CD4-positive, CD25-positive, alpha-beta regulatory T cell (primary cell): ENCODE measurements at regions not wholly inside any gene's neighbourhood (a gene's known extent, or its start where the extent isn't known, plus 50 kb on each side); places are given as distances from the start of the nearest gene placed in this dataset.
A peak's percentile ranks its signal among the peaks of the same experiment; 100 is the strongest.

Experiments
- ATAC-seq, 2 donors: fragments of 150-1000 bp; cut with Tn5 transposase; one replicate each; pipeline ENCODE4 v1.10.0; 2021; ENCODE audit warnings: low read depth in 2 of 2, moderate number of reproducible peaks in 2 of 2, moderate library complexity in 1 of 2
- DNase-seq, 3 donors: peaks; one replicate each; pipeline versions ENCODE4 v3.0.0 to v3.0.0-alpha.2; 2012 to 2022; ENCODE audit warnings: mixed read lengths in 1 of 3
- H3K27ac ChIP-seq: one replicate; pipeline ENCODE4 v1.7.0; 2013; ENCODE audit warnings: mild to moderate bottlenecking, low read length; ENCODE audit not compliant: insufficient read depth, poor library complexity, severe bottlenecking
- H3K27me3 ChIP-seq: one replicate; pipeline ENCODE4 v1.7.0; 2013; ENCODE audit warnings: low read length; ENCODE audit not compliant: control insufficient read depth, insufficient read depth
- H3K36me3 ChIP-seq: one replicate; pipeline ENCODE4 v1.7.0; 2013; ENCODE audit warnings: mild to moderate bottlenecking, low read length, moderate library complexity; ENCODE audit not compliant: control insufficient read depth, insufficient read depth
- H3K4me1 ChIP-seq: 2 replicates; pipeline ENCODE4 v1.7.0; 2013; ENCODE audit warnings: mild to moderate bottlenecking, low read length; ENCODE audit not compliant: insufficient read depth, control insufficient read depth, poor library complexity, severe bottlenecking
- H3K4me3 ChIP-seq: one replicate; pipeline ENCODE4 v1.7.0; 2013; ENCODE audit warnings: low read depth, mild to moderate bottlenecking, low read length, moderate library complexity
- H3K9me3 ChIP-seq, 2 experiments: 1 replicate in 1 of 2; 2 replicates in 1 of 2; pipeline ENCODE4 v1.7.0; 2013; ENCODE audit warnings: low read length in 2 of 2, mild to moderate bottlenecking in 1 of 2, moderate library complexity in 1 of 2; ENCODE audit not compliant: control insufficient read depth in 2 of 2
- H3K27ac Mint-ChIP-seq, 3 donors: one replicate each; pipeline ENCODE4 v1.8.0; 2020 to 2022; ENCODE audit warnings: mild to moderate bottlenecking in 3 of 3, mixed read lengths in 3 of 3, moderate library complexity in 2 of 3
- H3K27me3 Mint-ChIP-seq: one replicate; pipeline ENCODE4 v1.8.0; 2022; ENCODE audit warnings: mild to moderate bottlenecking, mixed read lengths
- H3K36me3 Mint-ChIP-seq: one replicate; pipeline ENCODE4 v1.8.0; 2020; ENCODE audit warnings: mixed read lengths
- H3K4me1 Mint-ChIP-seq, 4 donors: one replicate each; pipeline ENCODE4 v1.8.0; 2020 to 2022; ENCODE audit warnings: mixed read lengths in 4 of 4, mild to moderate bottlenecking in 1 of 4
- H3K4me3 Mint-ChIP-seq, 4 donors: one replicate each; pipeline ENCODE4 v1.8.0; 2020 to 2022; ENCODE audit warnings: mild to moderate bottlenecking in 4 of 4, mixed read lengths in 4 of 4, moderate library complexity in 3 of 4
- H3K9me3 Mint-ChIP-seq, 7 donors: one replicate each; pipeline ENCODE4 v1.8.0; 2020 to 2022; ENCODE audit warnings: mixed read lengths in 7 of 7, mild to moderate bottlenecking in 3 of 7, moderate library complexity in 2 of 7

DNA sequence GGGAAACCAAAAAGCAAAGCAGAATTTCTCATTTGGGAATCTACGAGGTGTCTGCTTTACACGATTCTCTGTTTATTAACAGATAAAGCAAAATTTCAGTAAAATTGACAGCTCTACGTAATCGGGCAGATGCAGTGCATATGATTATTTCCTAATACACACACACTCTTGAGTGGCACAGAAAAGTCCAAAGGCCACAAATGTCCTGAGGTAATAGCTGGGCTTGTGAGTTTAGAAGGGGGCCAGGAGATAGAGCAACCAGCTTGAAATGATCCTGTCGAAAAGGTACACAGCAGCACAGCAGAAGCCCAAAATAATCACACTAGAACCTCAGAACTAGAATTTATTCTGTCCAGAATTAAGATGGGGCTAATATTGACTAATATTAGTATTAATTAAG lies 236.0 kb downstream of the FAT4 start:
- no peaks in the 10 kb centered on the region for H3K4me1 ChIP-seq
- H3K4me3 Mint-ChIP-seq: no peak overlapping the region
- no peaks in the 10 kb centered on the region for H3K36me3 ChIP-seq
- DNase-seq: no peak
- no peak for ATAC-seq
- H3K4me1 Mint-ChIP-seq: no peaks in the 10 kb centered on the region
- no peak overlapping the region for H3K27ac Mint-ChIP-seq
- no peaks in the 10 kb centered on the region for H3K27me3 ChIP-seq
- H3K9me3 ChIP-seq: peaks cover 0 to 2% of the 10 kb centered on the region in 2 experiments
- H3K9me3 Mint-ChIP-seq: peaks cover 2 to 6% (median 4%) of the 10 kb centered on the region in 7 donors
- no peaks in the 10 kb centered on the region for H3K27me3 Mint-ChIP-seq
- H3K36me3 Mint-ChIP-seq: no peaks in the 10 kb centered on the region
- H3K4me3 ChIP-seq: no peak overlapping the region
- no peak overlapping the region for H3K27ac ChIP-seq

DNA sequence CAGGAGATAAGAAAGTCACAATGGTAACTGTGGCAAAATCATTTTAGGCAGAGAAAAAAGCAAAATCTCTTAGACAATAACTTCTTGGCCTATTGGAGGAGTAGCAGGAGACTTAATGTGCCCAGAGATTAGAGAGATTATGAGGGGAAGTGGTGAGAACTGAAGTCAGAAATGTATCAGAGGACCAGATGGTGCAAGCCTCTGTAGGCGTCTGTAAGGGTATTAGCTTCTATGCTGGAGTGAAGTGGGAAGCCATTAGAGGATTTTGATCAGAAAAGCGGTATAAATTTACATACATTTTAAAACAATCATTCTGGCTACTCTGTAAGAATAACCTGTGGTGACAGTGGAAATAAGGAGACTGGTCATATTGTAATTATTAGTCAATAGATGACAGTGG lies 236.7 kb downstream of the FAT4 start:
- Mint-ChIP-seq H3K36me3 (no peaks in the 10 kb centered on the region), H3K4me1 (no peaks in the 10 kb centered on the region), H3K27ac (no peak overlapping the region), H3K27me3 (no peaks in the 10 kb centered on the region), H3K9me3 (peaks cover 2 to 6% (median 4%) of the 10 kb centered on the region in 7 donors), H3K4me3 (no peak overlapping the region)
- Histone ChIP-seq H3K27me3 (no peaks in the 10 kb centered on the region), H3K4me1 (no peaks in the 10 kb centered on the region), H3K36me3 (no peaks in the 10 kb centered on the region), H3K9me3 (peaks cover 0 to 2% of the 10 kb centered on the region in 2 experiments), H3K4me3 (no peak overlapping the region), H3K27ac (no peak overlapping the region)
- ATAC-seq (no peak), DNase-seq (no peak)

DNA sequence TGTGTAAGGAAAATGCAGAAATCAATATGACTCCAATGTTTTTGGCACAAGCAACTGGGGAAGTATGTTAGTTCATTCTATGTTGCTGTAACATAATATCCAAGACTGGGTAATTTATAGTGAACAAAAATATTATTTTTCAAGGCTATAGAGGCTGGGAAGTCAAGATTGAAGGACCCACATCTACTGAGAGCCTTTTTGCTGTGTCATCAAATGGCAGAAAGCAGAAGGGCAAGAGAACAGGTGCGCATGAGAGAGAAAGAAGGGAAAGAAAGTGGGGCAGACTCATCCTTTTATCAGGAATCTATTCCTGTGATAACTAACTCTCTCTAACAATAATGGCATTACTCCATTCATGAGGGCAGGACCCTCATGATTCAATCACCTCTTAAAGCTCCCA lies 237.2 kb downstream of the FAT4 start:
- peaks cover 2 to 9% (median 4%) of the 10 kb centered on the region in 7 donors for H3K9me3 Mint-ChIP-seq
- no peak overlapping the region for H3K4me3 Mint-ChIP-seq
- no peaks in the 10 kb centered on the region for H3K36me3 Mint-ChIP-seq
- DNase-seq: no peak
- no peak for ATAC-seq
- Histone ChIP-seq H3K9me3 (peaks cover 0 to 2% of the 10 kb centered on the region in 2 experiments), H3K27me3 (no peaks in the 10 kb centered on the region), H3K4me1 (no peaks in the 10 kb centered on the region), H3K36me3 (no peaks in the 10 kb centered on the region), H3K4me3 (no peak overlapping the region), H3K27ac (no peak overlapping the region)
- H3K27ac Mint-ChIP-seq: no peak overlapping the region
- H3K27me3 Mint-ChIP-seq: no peaks in the 10 kb centered on the region
- H3K4me1 Mint-ChIP-seq: no peaks in the 10 kb centered on the region

DNA sequence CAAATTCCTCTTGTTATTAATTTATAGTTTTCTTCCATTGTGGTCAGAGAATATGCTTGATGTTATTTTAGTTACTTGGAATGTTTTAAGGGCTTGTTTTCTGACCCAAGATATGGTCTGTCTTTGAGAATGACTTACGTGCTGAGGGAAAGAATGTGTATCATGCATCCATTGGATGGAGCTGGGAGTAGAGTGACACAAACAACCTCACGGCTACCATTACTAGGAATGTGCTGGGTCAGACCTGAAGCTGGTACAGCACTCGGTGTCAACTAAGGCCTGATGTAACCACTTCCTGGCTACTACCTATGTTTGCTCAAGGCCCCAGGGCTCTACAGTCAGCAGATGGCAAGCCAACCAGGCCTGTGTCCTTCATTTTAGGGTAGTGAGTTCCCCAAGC lies 257.8 kb downstream of the FAT4 start:
- Histone ChIP-seq H3K27ac (no peak overlapping the region), H3K9me3 (no peaks in the 10 kb centered on the region), H3K36me3 (no peaks in the 10 kb centered on the region), H3K27me3 (no peaks in the 10 kb centered on the region), H3K4me1 (no peaks in the 10 kb centered on the region), H3K4me3 (no peak overlapping the region)
- Mint-ChIP-seq H3K36me3 (no peaks in the 10 kb centered on the region), H3K9me3 (peaks cover 0 to 10% (median 3%) of the 10 kb centered on the region in 7 donors), H3K27me3 (no peaks in the 10 kb centered on the region), H3K4me1 (no peaks in the 10 kb centered on the region), H3K27ac (no peak overlapping the region), H3K4me3 (no peak overlapping the region)
- DNase-seq (no peak), ATAC-seq (no peak)

DNA sequence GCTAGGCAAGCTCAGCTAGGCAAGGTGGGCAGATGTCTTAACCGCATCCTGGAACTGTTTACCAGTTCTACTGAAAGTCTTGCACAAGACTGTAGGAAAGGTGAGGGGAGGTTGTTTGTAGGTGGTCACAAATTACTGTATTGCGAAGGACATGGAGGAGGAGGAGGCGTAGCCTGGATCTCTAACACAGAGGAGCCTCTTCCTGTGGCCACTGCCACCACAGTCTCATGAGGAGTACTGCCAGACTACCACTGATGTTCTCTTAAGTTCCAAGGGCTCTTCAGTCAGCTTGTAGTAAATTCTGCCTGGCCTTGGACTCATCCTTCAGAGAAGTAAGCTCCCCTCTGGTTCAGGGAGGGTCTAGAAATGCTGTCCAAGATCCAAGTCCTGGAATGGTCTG lies 258.6 kb downstream of the FAT4 start:
- ATAC-seq: no peak
- Histone ChIP-seq H3K27ac (no peak overlapping the region), H3K4me3 (no peak overlapping the region), H3K36me3 (no peaks in the 10 kb centered on the region), H3K27me3 (no peaks in the 10 kb centered on the region), H3K9me3 (no peaks in the 10 kb centered on the region), H3K4me1 (no peaks in the 10 kb centered on the region)
- Mint-ChIP-seq H3K4me3 (peak overlapping the region in 1 of 4 donors; percentile 69), H3K4me1 (no peaks in the 10 kb centered on the region), H3K9me3 (peaks cover 0 to 10% (median 4%) of the 10 kb centered on the region in 7 donors), H3K27me3 (no peaks in the 10 kb centered on the region), H3K36me3 (no peaks in the 10 kb centered on the region), H3K27ac (no peak overlapping the region)
- no peak for DNase-seq

DNA sequence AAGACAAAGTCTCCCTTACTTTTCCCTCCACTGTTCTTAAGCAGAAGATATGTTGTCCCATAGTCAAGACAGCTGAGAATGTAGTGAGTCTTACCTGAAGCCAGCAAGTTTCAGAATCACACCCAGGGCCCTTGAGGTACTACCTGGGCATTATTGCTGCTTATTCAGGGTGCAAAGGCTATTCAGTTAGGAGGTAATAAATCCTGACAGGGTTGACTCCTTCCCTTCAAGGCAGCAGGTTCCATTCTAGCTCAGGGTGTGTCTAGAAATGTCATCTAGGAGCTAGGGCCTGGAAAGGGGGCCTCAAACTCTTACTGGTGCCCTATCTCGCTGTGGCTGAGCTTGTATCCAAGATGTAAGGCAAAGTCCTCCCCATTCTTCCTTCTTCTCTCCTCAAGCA lies 259.0 kb downstream of the FAT4 start:
- Histone ChIP-seq H3K4me3 (no peak overlapping the region), H3K9me3 (no peaks in the 10 kb centered on the region), H3K27ac (no peak overlapping the region), H3K36me3 (no peaks in the 10 kb centered on the region), H3K4me1 (no peaks in the 10 kb centered on the region), H3K27me3 (no peaks in the 10 kb centered on the region)
- no peaks in the 10 kb centered on the region for H3K4me1 Mint-ChIP-seq
- DNase-seq (no peak), ATAC-seq (no peak)
- no peaks in the 10 kb centered on the region for H3K36me3 Mint-ChIP-seq
- H3K27me3 Mint-ChIP-seq: no peaks in the 10 kb centered on the region
- no peak overlapping the region for H3K27ac Mint-ChIP-seq
- peaks cover 0 to 10% (median 4%) of the 10 kb centered on the region in 7 donors for H3K9me3 Mint-ChIP-seq
- no peak overlapping the region for H3K4me3 Mint-ChIP-seq

DNA sequence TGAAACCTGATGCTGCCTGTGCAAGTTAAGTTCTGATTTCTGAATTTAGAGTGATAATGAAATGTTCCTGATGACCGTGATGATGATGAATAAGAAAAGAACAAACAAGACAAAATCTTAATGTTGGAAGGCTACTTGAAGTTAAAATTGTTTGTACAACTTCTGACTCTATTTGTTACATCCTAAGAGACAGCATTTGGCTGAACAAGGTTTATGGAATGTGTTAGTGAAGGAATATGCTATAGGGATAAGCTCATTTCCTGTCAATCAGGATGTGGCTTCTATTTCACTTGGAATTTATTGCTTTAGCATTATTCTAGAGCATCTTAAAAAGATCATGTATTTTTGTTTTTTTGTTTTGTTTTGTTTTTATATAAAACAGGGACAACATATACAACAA lies 267.5 kb downstream of the FAT4 start:
- Histone ChIP-seq H3K4me3 (no peak overlapping the region), H3K27me3 (no peaks in the 10 kb centered on the region), H3K4me1 (no peaks in the 10 kb centered on the region), H3K36me3 (no peaks in the 10 kb centered on the region), H3K9me3 (no peaks in the 10 kb centered on the region), H3K27ac (no peak overlapping the region)
- H3K4me1 Mint-ChIP-seq: no peaks in the 10 kb centered on the region
- DNase-seq: no peak
- H3K36me3 Mint-ChIP-seq: no peaks in the 10 kb centered on the region
- no peak for ATAC-seq
- no peak overlapping the region for H3K4me3 Mint-ChIP-seq
- H3K9me3 Mint-ChIP-seq: peaks cover 0 to 12% (median 5%) of the 10 kb centered on the region in 7 donors
- H3K27ac Mint-ChIP-seq: no peak overlapping the region
- no peaks in the 10 kb centered on the region for H3K27me3 Mint-ChIP-seq

DNA sequence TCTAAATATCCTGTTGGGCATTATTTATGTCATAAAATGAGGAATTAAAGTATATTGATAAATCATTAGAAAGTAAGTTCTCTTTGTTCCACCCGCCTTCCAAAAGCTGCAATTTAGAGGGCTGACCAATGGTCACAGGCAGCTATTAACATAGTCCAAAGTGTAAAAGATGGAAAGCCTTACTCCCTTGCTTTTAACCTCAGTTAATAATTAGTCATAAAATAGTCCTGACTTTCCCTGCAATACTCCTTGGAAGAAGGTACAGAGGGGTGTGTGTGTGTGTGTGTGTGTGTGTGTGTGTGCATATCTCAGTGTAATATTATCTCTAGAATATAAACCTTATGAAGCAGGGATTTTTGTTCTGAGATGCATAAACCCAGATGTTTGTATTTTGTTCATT lies 275.4 kb downstream of the FAT4 start:
- Mint-ChIP-seq H3K27ac (no peak overlapping the region), H3K4me1 (no peaks in the 10 kb centered on the region), H3K4me3 (no peak overlapping the region), H3K27me3 (no peaks in the 10 kb centered on the region), H3K36me3 (no peaks in the 10 kb centered on the region), H3K9me3 (peaks cover 0 to 9% (median 4%) of the 10 kb centered on the region in 7 donors)
- H3K27ac ChIP-seq: no peak overlapping the region
- H3K4me1 ChIP-seq: no peaks in the 10 kb centered on the region
- ATAC-seq (no peak), DNase-seq (no peak)
- H3K4me3 ChIP-seq: no peak overlapping the region
- H3K9me3 ChIP-seq: peaks cover 0 to 2% of the 10 kb centered on the region in 2 experiments
- no peaks in the 10 kb centered on the region for H3K36me3 ChIP-seq
- H3K27me3 ChIP-seq: no peaks in the 10 kb centered on the region
